ENCODE measurements at regions not wholly inside any gene's neighbourhood (a gene's known extent, or its start where the extent isn't known, plus 50 kb on each side); places are given as distances from the start of the nearest gene placed in this dataset.
"Not testable (repeated sequence)": the region's sequence is repeated elsewhere in the genome, so short reads cannot be mapped to it uniquely, and the experiment has no call there.

DNA sequence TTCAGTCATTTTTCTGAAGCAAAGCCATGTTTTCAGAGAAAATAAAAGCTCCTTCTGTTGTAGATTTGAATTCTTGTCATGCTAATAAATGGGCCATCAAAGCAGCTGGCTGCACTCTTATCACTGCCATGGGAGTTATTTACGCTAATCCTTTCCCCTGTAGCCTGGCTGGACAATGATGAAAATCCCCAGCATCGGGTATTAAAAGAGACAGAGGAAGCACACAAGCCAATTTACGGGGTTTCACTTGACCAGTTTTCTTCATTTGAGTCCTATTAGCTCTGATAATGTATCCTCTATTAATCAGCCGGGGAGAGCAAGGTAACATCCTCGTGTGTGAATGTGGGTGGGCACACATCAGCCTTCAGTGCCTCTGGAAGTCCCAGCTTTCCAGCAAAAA lies 470.2 kb upstream of the API5 start:
- H3K36me3 ChIP-seq (ENCODE audit: control insufficient read depth, insufficient read depth, low read length, severe bottlenecking) = no peaks in the 10 kb centered on the region
- no peak overlapping the region for H3K9ac ChIP-seq (ENCODE audit: low read length)
- no peaks in the 10 kb centered on the region for H3K27me3 ChIP-seq (replicated peaks; ENCODE audit: control insufficient read depth, insufficient read depth, low read length)
- H3K9me3 ChIP-seq (ENCODE audit: control insufficient read depth, low read length) = peaks cover 2% of the 10 kb centered on the region
- no peak for DNase-seq (ENCODE audit: low read depth)
- H3K4me1 ChIP-seq (ENCODE audit: control insufficient read depth, insufficient read depth, low read length) = no peaks in the 10 kb centered on the region
- no peak overlapping the region for H3K4me3 ChIP-seq (ENCODE audit: low read length)

DNA sequence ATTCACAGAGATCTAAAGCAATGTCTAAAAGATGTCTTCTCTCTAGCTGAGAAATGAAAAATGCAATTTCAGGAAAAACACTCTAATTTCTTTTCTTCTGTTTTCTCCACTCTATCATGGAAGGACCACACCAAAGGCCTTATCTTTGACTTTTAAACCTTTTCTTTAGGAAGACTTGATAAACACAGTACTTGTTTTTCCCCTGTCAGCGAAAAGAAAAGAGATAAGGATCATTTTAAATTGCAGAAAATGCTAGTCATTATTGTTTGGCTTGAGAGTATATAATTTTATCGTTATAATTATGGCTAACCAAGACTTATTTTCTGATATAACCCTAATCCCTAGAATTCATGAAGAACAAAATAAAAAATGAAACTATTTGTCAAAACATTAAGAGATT lies 462.4 kb upstream of the API5 start:
- H3K9me3 ChIP-seq (ENCODE audit: control insufficient read depth, low read length) = no peaks in the 10 kb centered on the region
- H3K9ac ChIP-seq (ENCODE audit: low read length) = no peak overlapping the region
- no peaks in the 10 kb centered on the region for H3K36me3 ChIP-seq (ENCODE audit: control insufficient read depth, insufficient read depth, low read length, severe bottlenecking)
- no peaks in the 10 kb centered on the region for H3K4me1 ChIP-seq (ENCODE audit: control insufficient read depth, insufficient read depth, low read length)
- H3K27me3 ChIP-seq (replicated peaks; ENCODE audit: control insufficient read depth, insufficient read depth, low read length) = no peaks in the 10 kb centered on the region
- DNase-seq (ENCODE audit: low read depth) = no peak
- no peak overlapping the region for H3K4me3 ChIP-seq (ENCODE audit: low read length)

DNA sequence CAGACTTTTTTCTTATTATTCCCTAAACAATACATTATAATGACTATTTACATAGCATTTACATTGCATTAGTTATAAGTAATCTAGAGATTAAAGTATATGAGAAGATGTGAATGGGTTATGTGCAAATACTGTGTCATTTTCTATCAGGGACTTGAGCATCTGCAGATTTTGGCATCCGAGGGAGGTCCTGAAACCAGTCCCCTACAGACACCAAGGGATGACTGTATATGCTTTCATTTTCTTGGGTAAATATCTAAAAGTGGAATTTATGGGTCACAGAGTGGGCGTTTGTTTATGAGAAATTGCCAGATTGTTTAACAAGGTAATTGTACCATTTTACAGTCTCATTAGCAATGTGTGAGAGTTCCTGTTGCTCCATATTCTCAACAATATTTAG lies 454.5 kb upstream of the API5 start:
- H3K4me1 ChIP-seq (ENCODE audit: control insufficient read depth, insufficient read depth, low read length) = no peaks in the 10 kb centered on the region
- no peak for DNase-seq (ENCODE audit: low read depth)
- H3K9ac ChIP-seq (ENCODE audit: low read length) = no peak overlapping the region
- H3K4me3 ChIP-seq (ENCODE audit: low read length) = no peak overlapping the region
- no peaks in the 10 kb centered on the region for H3K9me3 ChIP-seq (ENCODE audit: control insufficient read depth, low read length)
- no peaks in the 10 kb centered on the region for H3K36me3 ChIP-seq (ENCODE audit: control insufficient read depth, insufficient read depth, low read length, severe bottlenecking)
- H3K27me3 ChIP-seq (replicated peaks; ENCODE audit: control insufficient read depth, insufficient read depth, low read length) = no peaks in the 10 kb centered on the region

DNA sequence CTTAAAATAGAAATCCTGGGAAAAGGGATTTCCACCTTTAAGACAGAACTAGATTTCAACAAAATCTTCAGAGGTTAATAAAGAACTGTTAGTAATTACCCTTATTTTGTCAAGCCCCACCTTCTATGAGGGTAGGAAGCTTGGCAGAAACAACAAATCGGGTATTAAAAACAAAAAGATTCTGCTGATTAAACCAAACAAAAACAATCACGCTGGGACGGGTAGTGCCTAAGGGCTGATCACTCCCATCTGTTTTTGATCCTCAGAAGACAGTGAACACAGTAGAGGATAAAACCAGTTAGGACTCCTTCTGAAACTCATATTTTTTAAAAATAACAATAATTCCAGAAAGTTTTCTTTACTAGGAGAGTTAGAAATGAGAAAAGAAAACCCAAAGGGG lies 441.3 kb upstream of the API5 start:
- DNase-seq (ENCODE audit: low read depth) = no peak
- no peaks in the 10 kb centered on the region for H3K27me3 ChIP-seq (replicated peaks; ENCODE audit: control insufficient read depth, insufficient read depth, low read length)
- H3K4me3 ChIP-seq (ENCODE audit: low read length) = no peak overlapping the region
- no peaks in the 10 kb centered on the region for H3K4me1 ChIP-seq (ENCODE audit: control insufficient read depth, insufficient read depth, low read length)
- H3K9me3 ChIP-seq (ENCODE audit: control insufficient read depth, low read length) = no peaks in the 10 kb centered on the region
- H3K9ac ChIP-seq (ENCODE audit: low read length) = no peak overlapping the region
- H3K36me3 ChIP-seq (ENCODE audit: control insufficient read depth, insufficient read depth, low read length, severe bottlenecking) = no peaks in the 10 kb centered on the region

DNA sequence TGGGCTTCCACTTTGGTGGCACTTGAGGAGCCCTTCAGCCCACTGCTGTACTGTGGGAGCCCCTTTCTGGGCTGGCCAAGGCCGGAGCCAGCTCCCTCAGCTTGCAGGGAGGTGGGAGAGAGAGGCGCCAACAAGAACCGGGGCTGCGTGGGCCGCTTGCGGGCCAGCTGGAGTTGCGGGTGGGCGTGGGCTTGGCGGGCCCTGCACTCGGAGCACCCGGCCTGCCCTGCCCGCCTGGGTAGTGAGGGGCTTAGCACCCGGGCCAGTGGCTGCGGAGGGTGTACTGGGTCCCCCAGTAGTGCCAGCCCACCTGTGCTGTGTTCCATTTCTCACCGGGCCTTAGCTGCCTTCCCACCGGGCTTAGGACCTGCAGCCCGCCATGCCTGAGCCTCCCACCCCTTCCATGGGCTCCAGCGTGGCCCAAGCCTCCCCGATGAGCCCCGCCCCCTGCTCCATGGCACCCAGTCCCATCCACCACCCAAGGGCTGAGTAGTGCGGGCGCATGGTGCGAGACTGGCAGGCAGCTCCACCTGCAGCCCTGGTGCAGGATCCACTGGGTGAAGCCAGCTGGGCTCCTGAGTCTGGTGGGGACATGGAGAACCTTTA lies 437.9 kb upstream of the API5 start:
- not testable (repeated sequence) for DNase-seq (ENCODE audit: low read depth); H3K9ac ChIP-seq (ENCODE audit: low read length); H3K4me3 ChIP-seq (ENCODE audit: low read length); H3K36me3 ChIP-seq (ENCODE audit: control insufficient read depth, insufficient read depth, low read length, severe bottlenecking); H3K27me3 ChIP-seq (replicated peaks; ENCODE audit: control insufficient read depth, insufficient read depth, low read length); H3K4me1 ChIP-seq (ENCODE audit: control insufficient read depth, insufficient read depth, low read length); H3K9me3 ChIP-seq (ENCODE audit: control insufficient read depth, low read length)

DNA sequence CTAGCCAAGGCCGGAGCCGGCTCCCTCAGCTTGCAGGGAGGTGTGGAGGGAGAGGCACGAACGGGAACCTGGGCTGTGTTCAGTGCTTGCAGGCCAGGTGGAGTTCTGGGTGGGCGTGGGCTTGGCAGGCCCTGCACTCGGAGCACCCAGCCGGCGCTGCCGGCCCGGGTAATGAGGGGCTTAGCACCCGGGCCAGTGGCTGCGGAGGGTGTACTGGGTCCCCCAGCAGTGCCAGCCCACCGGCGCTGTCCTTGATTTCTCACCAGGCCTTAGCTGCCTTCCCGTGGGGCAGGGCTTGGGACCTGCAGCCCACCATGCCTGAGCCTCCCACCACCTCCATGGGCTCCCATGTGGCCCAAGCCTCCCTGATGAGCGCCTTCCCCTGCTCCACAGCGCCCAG lies 430.5 kb upstream of the API5 start:
- H3K9ac ChIP-seq (ENCODE audit: low read length); H3K4me1 ChIP-seq (ENCODE audit: control insufficient read depth, insufficient read depth, low read length); DNase-seq (ENCODE audit: low read depth); H3K36me3 ChIP-seq (ENCODE audit: control insufficient read depth, insufficient read depth, low read length, severe bottlenecking); H3K4me3 ChIP-seq (ENCODE audit: low read length); H3K27me3 ChIP-seq (replicated peaks; ENCODE audit: control insufficient read depth, insufficient read depth, low read length): not testable (repeated sequence)
- peaks cover 10% of the 10 kb centered on the region for H3K9me3 ChIP-seq (ENCODE audit: control insufficient read depth, low read length)

DNA sequence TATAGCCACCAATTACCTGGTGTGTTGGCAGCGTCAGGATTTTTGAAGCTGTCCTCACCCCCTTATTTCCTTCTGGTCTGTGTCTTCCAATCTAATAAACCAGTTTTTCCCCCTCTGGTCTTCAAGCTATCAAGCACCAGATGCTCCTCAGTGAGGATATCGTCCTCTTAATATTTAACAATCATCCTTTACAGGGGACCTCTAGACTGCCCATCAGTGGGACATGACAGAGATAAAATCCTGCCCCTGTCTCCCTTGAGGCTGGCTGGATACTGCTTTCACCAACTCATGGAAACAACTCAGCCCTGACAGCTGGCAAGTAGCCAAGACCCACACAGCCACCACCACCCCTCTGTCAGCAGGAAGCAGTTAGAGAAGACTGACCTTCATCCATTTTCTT lies 421.0 kb upstream of the API5 start:
- Histone ChIP-seq H3K36me3 (ENCODE audit: control insufficient read depth, insufficient read depth, low read length, severe bottlenecking) (no peaks in the 10 kb centered on the region), H3K4me1 (ENCODE audit: control insufficient read depth, insufficient read depth, low read length) (no peaks in the 10 kb centered on the region), H3K4me3 (ENCODE audit: low read length) (no peak overlapping the region), H3K9me3 (ENCODE audit: control insufficient read depth, low read length) (no peaks in the 10 kb centered on the region), H3K27me3 (replicated peaks; ENCODE audit: control insufficient read depth, insufficient read depth, low read length) (no peaks in the 10 kb centered on the region), H3K9ac (ENCODE audit: low read length) (no peak overlapping the region)
- no peak for DNase-seq (ENCODE audit: low read depth)

DNA sequence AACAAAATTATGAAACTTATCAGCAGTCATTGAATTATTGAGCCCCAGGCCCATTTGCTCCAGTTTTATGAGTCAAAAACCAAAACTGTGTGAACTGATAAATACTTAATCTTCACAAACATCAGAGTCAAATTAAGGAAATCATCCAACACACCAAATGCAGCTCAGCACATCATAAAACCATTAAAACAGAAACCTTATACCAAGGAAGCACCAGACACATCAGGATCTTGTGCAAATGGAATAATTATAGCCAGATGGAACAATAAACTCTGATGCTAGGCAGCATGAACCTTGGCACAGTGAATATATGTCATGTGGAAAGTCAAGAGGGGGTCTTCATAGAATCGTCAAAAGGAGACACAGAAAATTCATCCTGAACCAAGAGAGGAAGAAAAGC lies 410.7 kb upstream of the API5 start:
- Histone ChIP-seq H3K4me3 (ENCODE audit: low read length) (no peak overlapping the region), H3K9ac (ENCODE audit: low read length) (no peak overlapping the region), H3K4me1 (ENCODE audit: control insufficient read depth, insufficient read depth, low read length) (no peaks in the 10 kb centered on the region), H3K9me3 (ENCODE audit: control insufficient read depth, low read length) (no peaks in the 10 kb centered on the region), H3K27me3 (replicated peaks; ENCODE audit: control insufficient read depth, insufficient read depth, low read length) (no peaks in the 10 kb centered on the region), H3K36me3 (ENCODE audit: control insufficient read depth, insufficient read depth, low read length, severe bottlenecking) (no peaks in the 10 kb centered on the region)
- no peak for DNase-seq (ENCODE audit: low read depth)

DNA sequence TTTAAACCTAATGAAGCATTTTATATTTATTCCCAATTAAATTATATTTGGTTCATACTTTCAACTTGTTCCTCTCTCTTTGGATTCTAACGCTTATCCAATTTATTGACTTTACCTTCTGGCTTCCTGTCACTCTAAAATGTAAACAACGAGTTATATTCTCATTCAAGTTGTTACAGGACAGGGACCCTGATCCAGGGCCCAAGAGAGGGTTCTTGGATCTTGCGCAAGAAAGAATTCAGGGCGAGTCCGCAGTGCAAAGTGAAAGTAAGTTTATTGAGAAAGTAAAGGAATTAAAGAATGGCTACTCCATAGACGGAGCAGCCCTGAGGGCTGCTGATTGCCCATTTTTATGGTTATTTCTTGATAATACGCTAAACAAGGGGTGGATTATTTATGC lies 405.6 kb upstream of the API5 start:
- Histone ChIP-seq H3K4me1 (ENCODE audit: control insufficient read depth, insufficient read depth, low read length) (no peaks in the 10 kb centered on the region), H3K27me3 (replicated peaks; ENCODE audit: control insufficient read depth, insufficient read depth, low read length) (no peaks in the 10 kb centered on the region), H3K36me3 (ENCODE audit: control insufficient read depth, insufficient read depth, low read length, severe bottlenecking) (no peaks in the 10 kb centered on the region), H3K9ac (ENCODE audit: low read length) (no peak overlapping the region), H3K4me3 (ENCODE audit: low read length) (no peak overlapping the region), H3K9me3 (ENCODE audit: control insufficient read depth, low read length) (peaks cover 4% of the 10 kb centered on the region)
- no peak for DNase-seq (ENCODE audit: low read depth)

DNA sequence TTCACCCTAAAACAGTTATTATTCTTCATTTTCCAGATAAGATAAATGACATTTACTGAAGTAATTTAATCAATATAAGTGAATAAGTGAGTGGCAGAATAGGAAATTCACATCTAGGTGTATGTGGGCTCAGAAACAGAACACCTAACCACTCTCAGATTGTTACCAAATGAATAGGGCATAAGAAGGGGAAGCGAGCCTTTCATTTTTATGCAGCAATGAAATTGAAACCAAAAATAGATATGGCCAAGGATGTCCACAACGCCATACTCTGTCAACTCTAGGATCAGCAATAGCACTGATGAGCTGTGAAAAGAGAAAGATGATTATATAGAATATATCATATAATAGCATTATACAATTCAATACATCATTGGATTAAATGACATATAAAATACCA lies 398.1 kb upstream of the API5 start:
- Histone ChIP-seq H3K4me1 (ENCODE audit: control insufficient read depth, insufficient read depth, low read length) (no peaks in the 10 kb centered on the region), H3K4me3 (ENCODE audit: low read length) (no peak overlapping the region), H3K9ac (ENCODE audit: low read length) (no peak overlapping the region), H3K36me3 (ENCODE audit: control insufficient read depth, insufficient read depth, low read length, severe bottlenecking) (no peaks in the 10 kb centered on the region), H3K27me3 (replicated peaks; ENCODE audit: control insufficient read depth, insufficient read depth, low read length) (no peaks in the 10 kb centered on the region), H3K9me3 (ENCODE audit: control insufficient read depth, low read length) (peaks cover 7% of the 10 kb centered on the region)
- DNase-seq (ENCODE audit: low read depth) = no peak

DNA sequence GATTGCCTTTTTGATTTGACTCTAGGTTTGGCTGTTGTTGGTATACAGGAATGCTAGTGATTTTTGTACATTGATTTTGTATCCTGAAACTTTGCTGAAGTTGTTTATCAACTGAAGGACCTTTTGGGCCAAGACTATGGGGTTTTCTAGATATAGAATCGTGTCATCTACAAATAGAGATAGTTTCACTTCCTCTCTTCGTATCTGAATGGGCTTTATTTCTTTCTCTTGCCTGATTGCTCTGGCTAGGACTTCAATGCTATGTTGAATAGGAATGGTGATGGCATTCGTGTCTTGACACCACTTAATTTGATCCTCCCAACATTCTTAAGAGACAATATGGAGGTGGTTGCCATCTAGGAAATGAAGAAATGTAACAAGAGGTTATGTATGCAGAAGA lies 388.1 kb upstream of the API5 start:
- Histone ChIP-seq H3K4me3 (ENCODE audit: low read length) (no peak overlapping the region), H3K9ac (ENCODE audit: low read length) (no peak overlapping the region), H3K36me3 (ENCODE audit: control insufficient read depth, insufficient read depth, low read length, severe bottlenecking) (no peaks in the 10 kb centered on the region), H3K4me1 (ENCODE audit: control insufficient read depth, insufficient read depth, low read length) (no peaks in the 10 kb centered on the region), H3K27me3 (replicated peaks; ENCODE audit: control insufficient read depth, insufficient read depth, low read length) (no peaks in the 10 kb centered on the region), H3K9me3 (ENCODE audit: control insufficient read depth, low read length) (peaks cover 3% of the 10 kb centered on the region)
- DNase-seq (ENCODE audit: low read depth) = no peak

DNA sequence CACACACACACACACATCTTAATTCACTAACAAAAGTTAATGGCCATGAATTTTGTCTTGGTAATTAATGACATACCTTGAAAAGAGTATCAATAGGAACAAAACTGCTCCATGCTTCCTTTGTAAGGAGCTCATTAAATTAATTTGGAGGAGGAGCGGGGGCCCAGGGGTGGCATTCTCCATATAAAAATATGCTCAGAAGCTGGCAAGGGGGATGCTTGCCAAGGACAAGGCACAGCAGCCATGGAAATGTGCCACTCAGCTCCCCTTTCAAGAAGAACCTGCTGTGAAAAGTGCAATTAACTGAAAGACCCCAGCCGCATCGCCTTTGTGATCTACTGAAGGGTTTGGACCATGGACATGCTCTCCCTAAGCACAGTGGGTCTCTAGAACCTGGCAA lies 385.9 kb upstream of the API5 start:
- no peak for DNase-seq (ENCODE audit: low read depth)
- Histone ChIP-seq H3K36me3 (ENCODE audit: control insufficient read depth, insufficient read depth, low read length, severe bottlenecking) (no peaks in the 10 kb centered on the region), H3K4me3 (ENCODE audit: low read length) (no peak overlapping the region), H3K9me3 (ENCODE audit: control insufficient read depth, low read length) (no peaks in the 10 kb centered on the region), H3K9ac (ENCODE audit: low read length) (no peak overlapping the region), H3K27me3 (replicated peaks; ENCODE audit: control insufficient read depth, insufficient read depth, low read length) (no peaks in the 10 kb centered on the region), H3K4me1 (ENCODE audit: control insufficient read depth, insufficient read depth, low read length) (no peaks in the 10 kb centered on the region)
